H9 (cell line): ENCODE measurements at regions not wholly inside any gene's neighbourhood (a gene's known extent, or its start where the extent isn't known, plus 50 kb on each side); places are given as distances from the start of the nearest gene placed in this dataset.

Experiments
- DNase-seq: peaks from one replicate; pipeline ENCODE4 v3.0.0-alpha.2; 2017
- H2AFZ ChIP-seq: one replicate; pipeline ENCODE4 v1.6.1; 2013; ENCODE audit warnings: mild to moderate bottlenecking, low read length, control low read depth, moderate library complexity
- H2AK5ac ChIP-seq: 2 replicates; pipeline ENCODE4 v1.6.1; 2013; ENCODE audit warnings: low read length, control low read depth, mixed read lengths; ENCODE audit not compliant: insufficient read length
- H2BK120ac ChIP-seq: one replicate; pipeline ENCODE4 v1.6.1; 2013; ENCODE audit warnings: low read depth, mild to moderate bottlenecking, low read length, control low read depth, inconsistent platforms; ENCODE audit not compliant: poor library complexity, severe bottlenecking
- H2BK12ac ChIP-seq: 2 replicates; pipeline ENCODE4 v1.6.1; 2013; ENCODE audit warnings: low read length, control low read depth, mixed read lengths, low read depth; ENCODE audit not compliant: insufficient read length
- H2BK15ac ChIP-seq: 2 replicates; pipeline ENCODE4 v1.6.1; 2013; ENCODE audit warnings: low read depth, low read length, control low read depth
- H2BK20ac ChIP-seq: one replicate; pipeline ENCODE4 v1.6.1; 2013; ENCODE audit warnings: low read depth, mild to moderate bottlenecking, low read length, control low read depth, inconsistent platforms; ENCODE audit not compliant: poor library complexity, severe bottlenecking
- H2BK5ac ChIP-seq: 2 replicates; pipeline ENCODE4 v1.6.1; 2013; ENCODE audit warnings: low read length, control low read depth, mixed read lengths; ENCODE audit not compliant: insufficient read length
- H3K14ac ChIP-seq: 2 replicates; pipeline ENCODE4 v1.6.1; 2013; ENCODE audit warnings: low read length, control low read depth; ENCODE audit not compliant: insufficient read depth
- H3K18ac ChIP-seq: 2 replicates; pipeline ENCODE4 v1.6.1; 2013; ENCODE audit warnings: low read depth, mild to moderate bottlenecking, mixed read lengths, low read length, control low read depth; ENCODE audit not compliant: insufficient read length
- H3K23ac ChIP-seq: 2 replicates; pipeline ENCODE4 v1.6.1; 2013; ENCODE audit warnings: low read length, control low read depth, mixed read lengths, low read depth; ENCODE audit not compliant: insufficient read length
- H3K23me2 ChIP-seq: 2 replicates; pipeline ENCODE4 v1.6.1; 2013; ENCODE audit warnings: low read depth, mild to moderate bottlenecking, mixed read lengths, low read length, control low read depth; ENCODE audit not compliant: insufficient read length, poor library complexity, severe bottlenecking
- H3K27ac ChIP-seq: 2 replicates; pipeline ENCODE4 v1.5.1; 2013; ENCODE audit warnings: low read length, control low read depth, mixed read lengths, low read depth; ENCODE audit not compliant: insufficient read length
- H3K27me3 ChIP-seq: 2 replicates; pipeline ENCODE4 v1.6.1; 2013; ENCODE audit warnings: low read length, control low read depth, inconsistent platforms; ENCODE audit not compliant: insufficient read depth
- H3K4ac ChIP-seq: 2 replicates; pipeline ENCODE4 v1.6.1; 2013; ENCODE audit warnings: low read depth, mild to moderate bottlenecking, control low read depth, inconsistent platforms, low read length, moderate library complexity
- H3K4me1 ChIP-seq: 2 replicates; pipeline ENCODE4 v1.6.1; 2013; ENCODE audit warnings: low read length, control low read depth, inconsistent platforms; ENCODE audit not compliant: insufficient read depth
- H3K4me2 ChIP-seq: 2 replicates; pipeline ENCODE4 v1.6.1; 2013; ENCODE audit warnings: low read length, control low read depth, mixed read lengths; ENCODE audit not compliant: insufficient read length, insufficient read depth
- H3K56ac ChIP-seq: 2 replicates; pipeline ENCODE4 v1.6.1; 2013; ENCODE audit warnings: low read depth, mild to moderate bottlenecking, mixed read lengths, low read length, control low read depth; ENCODE audit not compliant: insufficient read length
- H3K79me1 ChIP-seq: 2 replicates; pipeline ENCODE4 v1.6.1; 2013; ENCODE audit warnings: low read depth, mild to moderate bottlenecking, moderate library complexity, low read length, control low read depth, inconsistent platforms; ENCODE audit not compliant: insufficient read depth, poor library complexity, severe bottlenecking
- H3K79me2 ChIP-seq: 2 replicates; pipeline ENCODE4 v1.6.1; 2013; ENCODE audit warnings: low read length, control low read depth, inconsistent platforms; ENCODE audit not compliant: insufficient read depth
- H3K9ac ChIP-seq: 2 replicates; pipeline ENCODE4 v1.6.1; 2013; ENCODE audit warnings: low read length, control low read depth, mixed read lengths; ENCODE audit not compliant: insufficient read length; ENCODE audit errors: extremely low read depth
- H3K9me3 ChIP-seq: one replicate; pipeline ENCODE4 v1.6.1; 2013; ENCODE audit warnings: low read depth, low read length, inconsistent platforms; ENCODE audit not compliant: control insufficient read depth
- H3T11ph ChIP-seq: one replicate; pipeline ENCODE4 v1.6.1; 2013; ENCODE audit warnings: mild to moderate bottlenecking, low read length, control low read depth, inconsistent platforms
- H4K20me1 ChIP-seq: one replicate; pipeline ENCODE4 v1.6.1; 2013; ENCODE audit not compliant: control insufficient read depth, insufficient read length, insufficient read depth
- H4K5ac ChIP-seq: 2 replicates; pipeline ENCODE4 v1.6.1; 2013; ENCODE audit warnings: low read depth, mild to moderate bottlenecking, mixed read lengths, low read length, control low read depth; ENCODE audit not compliant: insufficient read length
- H4K8ac ChIP-seq: replicated peaks from 2 replicates; pipeline ENCODE4 v1.6.1; 2013; ENCODE audit warnings: low read length, control low read depth, mixed read lengths, low read depth; ENCODE audit not compliant: insufficient read length
- H4K91ac ChIP-seq: 2 replicates; pipeline ENCODE4 v1.6.1; 2013; ENCODE audit warnings: low read depth, mild to moderate bottlenecking, moderate library complexity, mixed read lengths, low read length, control low read depth; ENCODE audit not compliant: insufficient read length
- H3K27ac Mint-ChIP-seq, 3 experiments: 2 replicates in 2 of 3; 3 replicates in 1 of 3; pipeline ENCODE4 v1.8.0; 2020 to 2021; ENCODE audit warnings: mixed read lengths in 3 of 3, mild to moderate bottlenecking in 1 of 3, moderate library complexity in 1 of 3
- H3K27me3 Mint-ChIP-seq: 2 replicates; pipeline ENCODE4 v1.8.0; 2021; ENCODE audit warnings: low read depth, mild to moderate bottlenecking, moderate library complexity, mixed read lengths
- H3K36me3 Mint-ChIP-seq, 3 experiments: 2 replicates in 2 of 3; 3 replicates in 1 of 3; pipeline ENCODE4 v1.8.0; 2020 to 2021; ENCODE audit warnings: low read depth in 3 of 3, mixed read lengths in 3 of 3; ENCODE audit not compliant: insufficient read depth in 1 of 3
- H3K4me1 Mint-ChIP-seq, 2 experiments: 2 replicates each; pipeline ENCODE4 v1.8.0; 2020; ENCODE audit warnings: mixed read lengths in 2 of 2
- H3K4me3 Mint-ChIP-seq, 2 experiments: 2 replicates in 1 of 2; 3 replicates in 1 of 2; pipeline ENCODE4 v1.8.0; 2020 to 2021; ENCODE audit warnings: mild to moderate bottlenecking in 2 of 2, mixed read lengths in 2 of 2, moderate library complexity in 1 of 2
- H3K9me3 Mint-ChIP-seq, 2 experiments: 2 replicates in 1 of 2; 3 replicates in 1 of 2; pipeline ENCODE4 v1.8.0; 2020; ENCODE audit warnings: mild to moderate bottlenecking in 2 of 2, mixed read lengths in 2 of 2, moderate library complexity in 1 of 2
- CTCF ChIP-seq: fragments of 200-600 bp; sonication (generic); conservative IDR thresholded peaks from 3 replicates; pipeline ENCODE4 v1.8.0; 2021; ENCODE audit warnings: antibody characterized with exemption, mild to moderate bottlenecking
- WGBS: extraction: QIAGEN DNeasy Blood & Tissue Kit; methylation state at CpG from one replicate; pipeline ENCODE4 v1.1.7; 2013; ENCODE audit warnings: missing lambda C conversion rate, low lambda C conversion rate, mixed read lengths; ENCODE audit not compliant: insufficient read length; ENCODE audit errors: extremely low coverage; 5-methylcytosine and 5-hydroxymethylcytosine counted together

- Histone ChIP-seq H3K4me1 (no peaks in the 10 kb centered on the region; the same call in 1 of the 2 replicates), H4K91ac (no peak overlapping the region), H3K56ac (no peak overlapping the region), H3K9ac (no peak overlapping the region), H3K4me2 (no peak overlapping the region), H3K27ac (no peak overlapping the region), H2AFZ (no peak overlapping the region), H2AK5ac (no peak overlapping the region), H4K20me1 (no peaks in the 10 kb centered on the region), H2BK15ac (no peak overlapping the region), H2BK5ac (no peak overlapping the region), H3K14ac (no peak overlapping the region), H2BK12ac (no peak overlapping the region), H3K18ac (no peak overlapping the region), H3K4ac (no peak overlapping the region), H3K23ac (no peak overlapping the region), H3K79me1 (no peaks in the 10 kb centered on the region), H3K9me3 (no peaks in the 10 kb centered on the region), H3T11ph (no peak overlapping the region), H2BK20ac (no peak overlapping the region), H4K5ac (no peak overlapping the region), H3K79me2 (no peaks in the 10 kb centered on the region), H4K8ac (no peak overlapping the region), H3K23me2 (no peaks in the 10 kb centered on the region), H3K27me3 (no peaks in the 10 kb centered on the region), H2BK120ac (no peak overlapping the region)
- Mint-ChIP-seq H3K4me3 (no peak overlapping the region), H3K9me3 (no peaks in the 10 kb centered on the region; a peak in 1 of 5 replicates), H3K27me3 (peaks cover 32% of the 10 kb centered on the region), H3K27ac (no peak overlapping the region), H3K4me1 (peaks cover 4 to 11% of the 10 kb centered on the region in 2 experiments), H3K36me3 (no peaks in the 10 kb centered on the region)
- WGBS: no CpG with 5 or more reads among the region's 2 CpGs
- no peak for TF ChIP-seq CTCF
- DNase-seq: no peak
These were observed 53.5 kb upstream of the ACAN start for GRCh38 chr15:88749699-88750098.
